Amniotic stem cell (primary cell): ENCODE measurements at regions not wholly inside any gene's neighbourhood (a gene's known extent, or its start where the extent isn't known, plus 50 kb on each side); places are given as distances from the start of the nearest gene placed in this dataset.
"Not testable (repeated sequence)": the region's sequence is repeated elsewhere in the genome, so short reads cannot be mapped to it uniquely, and the experiment has no call there.

ENCODE experiments used
- DNase-seq: peaks from one replicate; lab custom pipeline; 2025; lab: John Stamatoyannopoulos, UW

- DNase-seq, result no peak
Observed at GRCh38 chr3:197430934-197431333, 124.8 kb downstream of the BDH1 start.

- DNase-seq, result no peak
Observed at GRCh38 chr3:197430502-197430901, 125.3 kb downstream of the BDH1 start.

GRCh38 chr3:197428952-197429351 is 126.8 kb downstream of the BDH1 start:
- DNase-seq, result no peak

GRCh38 chr3:197428117-197428801 is 127.5 kb downstream of the BDH1 start:
- DNase-seq, result no peak

- no peak for DNase-seq
Observed at GRCh38 chr3:197427021-197427420, 128.6 kb upstream of the DLG1 start.

GRCh38 chr3:197426121-197426566 is 127.7 kb upstream of the DLG1 start:
- DNase-seq, result no peak

GRCh38 chr3:197425485-197426120 is 127.2 kb upstream of the DLG1 start:
- DNase-seq, result no peak

- no peak for DNase-seq
Observed at GRCh38 chr3:197424674-197425484, 126.5 kb upstream of the DLG1 start.

GRCh38 chr3:197424266-197424665 is 125.9 kb upstream of the DLG1 start:
- no peak for DNase-seq

GRCh38 chr3:197423376-197423775 is 125.0 kb upstream of the DLG1 start:
- DNase-seq, result no peak

- no peak for DNase-seq
Observed at GRCh38 chr3:197422506-197422905, 124.1 kb upstream of the DLG1 start.

- DNase-seq, result no peak
Observed at GRCh38 chr3:197421021-197421420, 122.6 kb upstream of the DLG1 start.

- DNase-seq, result no peak
Observed at GRCh38 chr3:197420566-197420965, 122.2 kb upstream of the DLG1 start.

- no peak for DNase-seq
Observed at GRCh38 chr3:197420115-197420514, 121.7 kb upstream of the DLG1 start.

- DNase-seq, result no peak
Observed at GRCh38 chr3:197419696-197420095, 121.3 kb upstream of the DLG1 start.

- no peak for DNase-seq
Observed at GRCh38 chr3:197417911-197418618, 119.7 kb upstream of the DLG1 start.

- DNase-seq, result no peak
Observed at GRCh38 chr3:197417441-197417840, 119.0 kb upstream of the DLG1 start.

GRCh38 chr3:197411899-197412298 is 113.5 kb upstream of the DLG1 start:
- not testable (repeated sequence) for DNase-seq

GRCh38 chr3:197410170-197410569 is 111.8 kb upstream of the DLG1 start:
- DNase-seq, result not testable (repeated sequence)

- no peak for DNase-seq
Observed at GRCh38 chr3:197408177-197408957, 110.0 kb upstream of the DLG1 start.

- DNase-seq, result no peak
Observed at GRCh38 chr3:197407526-197407925, 109.1 kb upstream of the DLG1 start.
